ENCODE measurements at regions not wholly inside any gene's neighbourhood (a gene's known extent, or its start where the extent isn't known, plus 50 kb on each side); places are given as distances from the start of the nearest gene placed in this dataset.

DNA sequence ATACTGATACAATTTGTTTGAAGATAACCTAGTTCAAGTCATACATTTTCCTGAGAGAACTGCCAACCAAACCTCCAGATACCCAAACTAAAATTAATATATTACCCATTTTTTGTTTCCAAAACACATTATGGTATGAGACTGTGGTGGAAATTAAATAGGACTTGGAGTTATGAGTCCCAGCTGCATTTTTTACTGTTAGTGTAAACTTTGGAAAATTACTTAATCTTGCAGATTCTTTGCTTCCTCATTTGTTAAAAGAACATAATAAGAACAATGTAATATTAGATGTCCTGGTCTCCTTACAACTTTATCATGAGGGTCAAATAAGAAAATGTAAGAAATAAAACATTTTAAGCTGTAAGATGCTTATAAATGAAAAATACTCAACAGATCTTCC lies 98.2 kb upstream of the TRIB2 start:
- TF ChIP-seq, protein P1, sequence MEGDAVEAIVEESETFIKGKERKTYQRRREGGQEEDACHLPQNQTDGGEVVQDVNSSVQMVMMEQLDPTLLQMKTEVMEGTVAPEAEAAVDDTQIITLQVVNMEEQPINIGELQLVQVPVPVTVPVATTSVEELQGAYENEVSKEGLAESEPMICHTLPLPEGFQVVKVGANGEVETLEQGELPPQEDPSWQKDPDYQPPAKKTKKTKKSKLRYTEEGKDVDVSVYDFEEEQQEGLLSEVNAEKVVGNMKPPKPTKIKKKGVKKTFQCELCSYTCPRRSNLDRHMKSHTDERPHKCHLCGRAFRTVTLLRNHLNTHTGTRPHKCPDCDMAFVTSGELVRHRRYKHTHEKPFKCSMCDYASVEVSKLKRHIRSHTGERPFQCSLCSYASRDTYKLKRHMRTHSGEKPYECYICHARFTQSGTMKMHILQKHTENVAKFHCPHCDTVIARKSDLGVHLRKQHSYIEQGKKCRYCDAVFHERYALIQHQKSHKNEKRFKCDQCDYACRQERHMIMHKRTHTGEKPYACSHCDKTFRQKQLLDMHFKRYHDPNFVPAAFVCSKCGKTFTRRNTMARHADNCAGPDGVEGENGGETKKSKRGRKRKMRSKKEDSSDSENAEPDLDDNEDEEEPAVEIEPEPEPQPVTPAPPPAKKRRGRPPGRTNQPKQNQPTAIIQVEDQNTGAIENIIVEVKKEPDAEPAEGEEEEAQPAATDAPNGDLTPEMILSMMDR (IDR thresholded peaks at IDR 0.05): no peak
- TF ChIP-seq POLR2A (IDR thresholded peaks at IDR 0.05): no peak
